ENCODE measurements at regions not wholly inside any gene's neighbourhood (a gene's known extent, or its start where the extent isn't known, plus 50 kb on each side); places are given as distances from the start of the nearest gene placed in this dataset.

- Mint-ChIP-seq H3K4me3 (no peak overlapping the region), H3K9me3 (no peaks in the 10 kb centered on the region), H3K27me3 (ENCODE audit: low read depth) (peaks cover 7% of the 10 kb centered on the region), H3K27ac (ENCODE audit: unreplicated experiment) (no peak overlapping the region), H3K4me1 (no peaks in the 10 kb centered on the region), H3K36me3 (ENCODE audit: low read depth) (no peaks in the 10 kb centered on the region)
- no peak for TF ChIP-seq CTCF (conservative IDR thresholded peaks at IDR 0.05)
- no peak for DNase-seq (ENCODE audit: low read depth, low spot score)
Measured at GRCh38 chr7:28309704-28310459, 102.4 kb upstream of the CREB5 start.

GRCh38 chr7:28310460-28310848 is 101.9 kb upstream of the CREB5 start:
- Mint-ChIP-seq H3K27ac (ENCODE audit: unreplicated experiment) (no peak overlapping the region), H3K4me1 (no peaks in the 10 kb centered on the region), H3K4me3 (no peak overlapping the region), H3K36me3 (ENCODE audit: low read depth) (no peaks in the 10 kb centered on the region), H3K27me3 (ENCODE audit: low read depth) (peaks cover 7% of the 10 kb centered on the region), H3K9me3 (no peaks in the 10 kb centered on the region)
- no peak for DNase-seq (ENCODE audit: low read depth, low spot score)
- TF ChIP-seq CTCF (conservative IDR thresholded peaks at IDR 0.05): no peak

- DNase-seq (ENCODE audit: low read depth, low spot score): no peak
- Mint-ChIP-seq H3K4me3 (no peak overlapping the region), H3K4me1 (no peaks in the 10 kb centered on the region), H3K27me3 (ENCODE audit: low read depth) (peaks cover 7% of the 10 kb centered on the region), H3K9me3 (no peaks in the 10 kb centered on the region), H3K36me3 (ENCODE audit: low read depth) (no peaks in the 10 kb centered on the region), H3K27ac (ENCODE audit: unreplicated experiment) (no peak overlapping the region)
- no peak for TF ChIP-seq CTCF (conservative IDR thresholded peaks at IDR 0.05)
Measured at GRCh38 chr7:28311670-28312069, 100.6 kb upstream of the CREB5 start.

- Mint-ChIP-seq H3K9me3 (no peaks in the 10 kb centered on the region), H3K4me3 (no peak overlapping the region), H3K27ac (ENCODE audit: unreplicated experiment) (no peak overlapping the region), H3K27me3 (ENCODE audit: low read depth) (peaks cover 7% of the 10 kb centered on the region), H3K4me1 (no peaks in the 10 kb centered on the region), H3K36me3 (ENCODE audit: low read depth) (no peaks in the 10 kb centered on the region)
- no peak for TF ChIP-seq CTCF (conservative IDR thresholded peaks at IDR 0.05)
- DNase-seq (ENCODE audit: low read depth, low spot score): no peak
Measured at GRCh38 chr7:28312948-28313347, 99.4 kb upstream of the CREB5 start.

GRCh38 chr7:28314841-28315240 is 97.5 kb upstream of the CREB5 start:
- H3K4me1 Mint-ChIP-seq: no peaks in the 10 kb centered on the region
- no peak for TF ChIP-seq CTCF (conservative IDR thresholded peaks at IDR 0.05)
- peaks cover 7% of the 10 kb centered on the region for H3K27me3 Mint-ChIP-seq (ENCODE audit: low read depth)
- no peak overlapping the region for H3K27ac Mint-ChIP-seq (ENCODE audit: unreplicated experiment)
- DNase-seq (ENCODE audit: low read depth, low spot score): no peak
- H3K4me3 Mint-ChIP-seq: no peak overlapping the region
- H3K9me3 Mint-ChIP-seq: no peaks in the 10 kb centered on the region
- H3K36me3 Mint-ChIP-seq (ENCODE audit: low read depth): no peaks in the 10 kb centered on the region
